ENCODE measurements at regions not wholly inside any gene's neighbourhood (a gene's known extent, or its start where the extent isn't known, plus 50 kb on each side); places are given as distances from the start of the nearest gene placed in this dataset.

DNA sequence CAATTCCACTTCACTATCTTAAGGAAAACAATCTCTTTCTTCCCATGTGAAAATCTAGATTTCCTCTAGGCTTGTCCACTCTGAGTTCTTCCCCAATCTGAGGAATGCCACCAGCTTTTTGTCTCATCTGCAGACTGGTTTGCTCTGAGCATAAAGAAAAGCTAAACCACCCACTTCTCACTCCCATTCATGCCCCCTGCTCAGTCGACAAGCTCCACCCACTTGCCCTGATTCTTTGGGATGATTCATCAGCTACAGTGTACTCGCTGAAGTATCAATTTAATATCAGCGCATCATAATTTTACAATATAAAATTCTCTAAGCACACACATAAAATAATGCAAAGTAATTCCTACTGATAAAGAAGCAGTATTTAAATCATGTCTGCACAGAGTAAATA lies 209.1 kb downstream of the GRIN2B start:
- H3K9me3 Mint-ChIP-seq (ENCODE audit: low read depth): no peaks in the 10 kb centered on the region
- no peak overlapping the region for H3K4me3 Mint-ChIP-seq
- no peak for DNase-seq
- H3K36me3 Mint-ChIP-seq: no peaks in the 10 kb centered on the region
- no peak for ATAC-seq
- H3K27ac Mint-ChIP-seq: no peak overlapping the region
- H3K27me3 Mint-ChIP-seq: no peaks in the 10 kb centered on the region
- CTCF ChIA-PET: no interaction called here
- no peaks in the 10 kb centered on the region for H3K4me1 Mint-ChIP-seq

GRCh38 chr12:13770576-13770975 lies 210.8 kb downstream of the GRIN2B start:
- ATAC-seq (no peak), DNase-seq (no peak)
- H3K27me3 Mint-ChIP-seq: no peaks in the 10 kb centered on the region
- H3K27ac Mint-ChIP-seq: no peak overlapping the region
- no peaks in the 10 kb centered on the region for H3K9me3 Mint-ChIP-seq (ENCODE audit: low read depth)
- H3K36me3 Mint-ChIP-seq: no peaks in the 10 kb centered on the region
- no peaks in the 10 kb centered on the region for H3K4me1 Mint-ChIP-seq
- no peak overlapping the region for H3K4me3 Mint-ChIP-seq
- CTCF ChIA-PET: no interaction called here

GRCh38 chr12:13769966-13770365 lies 211.4 kb downstream of the GRIN2B start:
- CTCF ChIA-PET: interaction anchor here (0.8 to 1.1 kb wide), 2 partner anchors 15 to 514 kb away, joined by 3 read pairs; no protein-coding TSS in a partner anchor
- Mint-ChIP-seq H3K4me1 (no peaks in the 10 kb centered on the region), H3K4me3 (no peak overlapping the region), H3K27ac (no peak overlapping the region), H3K9me3 (ENCODE audit: low read depth) (no peaks in the 10 kb centered on the region), H3K27me3 (no peaks in the 10 kb centered on the region), H3K36me3 (no peaks in the 10 kb centered on the region)
- DNase-seq: no peak
- ATAC-seq: no peak

- no peaks in the 10 kb centered on the region for H3K4me1 Mint-ChIP-seq
- H3K36me3 Mint-ChIP-seq: no peaks in the 10 kb centered on the region
- DNase-seq: no peak
- no peaks in the 10 kb centered on the region for H3K9me3 Mint-ChIP-seq (ENCODE audit: low read depth)
- H3K27me3 Mint-ChIP-seq: no peaks in the 10 kb centered on the region
- CTCF ChIA-PET: interaction anchor here (0.8 to 1.1 kb wide), 2 partner anchors 15 to 513 kb away, joined by 3 read pairs; no protein-coding TSS in a partner anchor
- no peak overlapping the region for H3K27ac Mint-ChIP-seq
- no peak for ATAC-seq
- H3K4me3 Mint-ChIP-seq: no peak overlapping the region
Measured at GRCh38 chr12:13769273-13769672, 212.1 kb downstream of the GRIN2B start.

GRCh38 chr12:13764748-13765147 lies 216.7 kb downstream of the GRIN2B start:
- no peak for DNase-seq
- Mint-ChIP-seq H3K9me3 (ENCODE audit: low read depth) (no peaks in the 10 kb centered on the region), H3K4me3 (no peak overlapping the region), H3K27ac (no peak overlapping the region), H3K27me3 (peaks cover 3% of the 10 kb centered on the region), H3K4me1 (no peaks in the 10 kb centered on the region), H3K36me3 (no peaks in the 10 kb centered on the region)
- no peak for ATAC-seq
- CTCF ChIA-PET: no interaction called here

DNA sequence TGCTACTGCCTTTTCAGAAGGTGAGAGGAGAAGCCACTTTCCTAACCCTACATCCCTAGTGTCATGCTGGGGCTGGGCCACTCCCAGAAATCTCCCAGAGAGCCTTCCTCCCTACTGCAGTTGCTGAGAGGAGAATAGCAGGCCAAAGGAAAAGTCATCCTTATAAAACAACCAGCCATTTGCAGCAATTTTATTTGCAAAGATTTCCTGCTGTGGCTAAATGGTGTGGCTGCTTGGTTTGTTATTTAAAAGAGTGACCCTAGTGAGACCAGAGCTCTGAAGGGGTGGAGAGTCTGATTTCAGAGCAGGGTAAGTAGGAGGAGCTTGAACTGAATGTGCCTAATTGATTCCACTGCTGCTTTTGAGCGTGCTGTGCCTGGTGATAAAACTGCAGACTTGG lies 232.0 kb downstream of the GRIN2B start:
- CTCF ChIA-PET: no interaction called here
- Mint-ChIP-seq H3K36me3 (no peaks in the 10 kb centered on the region), H3K4me3 (no peak overlapping the region), H3K9me3 (ENCODE audit: low read depth) (no peaks in the 10 kb centered on the region), H3K4me1 (no peaks in the 10 kb centered on the region), H3K27ac (no peak overlapping the region), H3K27me3 (peaks cover 16% of the 10 kb centered on the region)
- no peak for DNase-seq
- no peak for ATAC-seq

GRCh38 chr12:13745111-13745860 lies 236.1 kb downstream of the GRIN2B start:
- no peaks in the 10 kb centered on the region for H3K36me3 Mint-ChIP-seq

GRCh38 chr12:13744561-13744960 lies 236.8 kb downstream of the GRIN2B start:
- H3K9me3 Mint-ChIP-seq (ENCODE audit: low read depth): no peaks in the 10 kb centered on the region
- DNase-seq (no peak), ATAC-seq (no peak)
- H3K27ac Mint-ChIP-seq: no peak overlapping the region
- H3K36me3 Mint-ChIP-seq: no peaks in the 10 kb centered on the region
- no peak overlapping the region for H3K4me3 Mint-ChIP-seq
- CTCF ChIA-PET: no interaction called here
- peaks cover 14% of the 10 kb centered on the region for H3K27me3 Mint-ChIP-seq
- H3K4me1 Mint-ChIP-seq: no peaks in the 10 kb centered on the region

More at GRCh38 chr12:13745111-13745860, 236.1 kb downstream of the GRIN2B start:
- ATAC-seq (no peak), DNase-seq (no peak)
- Mint-ChIP-seq H3K4me1 (no peaks in the 10 kb centered on the region), H3K27ac (no peak overlapping the region), H3K27me3 (peaks cover 16% of the 10 kb centered on the region), H3K9me3 (ENCODE audit: low read depth) (no peaks in the 10 kb centered on the region), H3K4me3 (no peak overlapping the region)
- CTCF ChIA-PET: no interaction called here

DNA sequence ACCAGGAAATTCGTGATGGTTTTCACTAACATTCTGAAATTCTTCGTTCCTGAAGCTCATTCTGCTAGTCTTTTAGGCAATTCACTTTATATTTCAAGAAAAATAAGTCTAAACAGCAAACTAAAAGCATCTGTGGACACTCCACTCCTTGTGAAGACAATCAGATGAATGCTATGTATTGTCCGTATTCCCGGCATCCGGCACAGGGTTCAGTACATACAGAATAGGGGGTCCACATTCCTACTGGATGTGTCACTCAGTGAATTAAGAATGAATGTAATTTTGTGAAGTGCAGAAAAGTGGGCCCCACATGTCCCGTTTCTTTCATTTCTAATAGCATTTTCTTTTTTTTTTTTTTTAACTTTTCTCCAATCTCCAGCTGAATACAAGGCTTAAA lies 241.3 kb downstream of the GRIN2B start:
- peaks cover 6% of the 10 kb centered on the region for H3K27me3 Mint-ChIP-seq
- no peaks in the 10 kb centered on the region for H3K4me1 Mint-ChIP-seq
- CTCF ChIA-PET: no interaction called here
- H3K9me3 Mint-ChIP-seq (ENCODE audit: low read depth): no peaks in the 10 kb centered on the region
- no peaks in the 10 kb centered on the region for H3K36me3 Mint-ChIP-seq
- ATAC-seq: no peak
- no peak overlapping the region for H3K27ac Mint-ChIP-seq
- no peak overlapping the region for H3K4me3 Mint-ChIP-seq
- no peak for DNase-seq

DNA sequence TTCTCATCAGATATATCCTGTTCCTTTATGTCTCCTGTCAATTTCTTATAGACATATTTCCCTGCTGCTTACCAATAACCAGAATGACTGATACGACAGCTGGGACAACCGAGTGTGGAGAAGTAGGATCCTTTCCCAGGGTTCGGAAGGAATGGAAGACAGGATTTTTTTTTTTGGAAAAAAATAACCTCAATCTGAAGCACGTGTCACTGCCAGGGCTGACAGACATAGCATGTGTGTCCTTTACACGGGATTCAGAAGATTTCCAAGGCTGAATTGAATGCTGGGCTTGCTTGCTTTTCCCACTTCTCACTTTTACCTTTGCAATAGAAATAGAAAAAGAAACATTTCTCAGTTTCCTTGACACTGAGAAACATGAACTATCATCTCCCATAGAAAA lies 245.7 kb downstream of the GRIN2B start:
- no peaks in the 10 kb centered on the region for H3K27me3 Mint-ChIP-seq
- H3K27ac Mint-ChIP-seq: no peak overlapping the region
- CTCF ChIA-PET: no interaction called here
- DNase-seq (no peak), ATAC-seq (no peak)
- no peak overlapping the region for H3K4me3 Mint-ChIP-seq
- H3K4me1 Mint-ChIP-seq: no peaks in the 10 kb centered on the region
- no peaks in the 10 kb centered on the region for H3K9me3 Mint-ChIP-seq (ENCODE audit: low read depth)
- H3K36me3 Mint-ChIP-seq: no peaks in the 10 kb centered on the region

GRCh38 chr12:13734584-13735152 lies 246.7 kb downstream of the GRIN2B start:
- CTCF ChIA-PET: no interaction called here
- Mint-ChIP-seq H3K9me3 (ENCODE audit: low read depth) (no peaks in the 10 kb centered on the region), H3K27me3 (no peaks in the 10 kb centered on the region), H3K36me3 (no peaks in the 10 kb centered on the region), H3K27ac (no peak overlapping the region), H3K4me1 (no peaks in the 10 kb centered on the region), H3K4me3 (no peak overlapping the region)
- ATAC-seq (no peak), DNase-seq (no peak)

- H3K4me1 Mint-ChIP-seq: no peaks in the 10 kb centered on the region
- no peaks in the 10 kb centered on the region for H3K36me3 Mint-ChIP-seq
- ATAC-seq: no peak
- CTCF ChIA-PET: no interaction called here
- H3K27ac Mint-ChIP-seq: no peak overlapping the region
- no peaks in the 10 kb centered on the region for H3K9me3 Mint-ChIP-seq (ENCODE audit: low read depth)
- H3K27me3 Mint-ChIP-seq: no peaks in the 10 kb centered on the region
- no peak for DNase-seq
- H3K4me3 Mint-ChIP-seq: no peak overlapping the region
Measured at GRCh38 chr12:13727707-13728195, 253.7 kb downstream of the GRIN2B start.

- Mint-ChIP-seq H3K27me3 (no peaks in the 10 kb centered on the region), H3K27ac (no peak overlapping the region), H3K9me3 (ENCODE audit: low read depth) (no peaks in the 10 kb centered on the region), H3K4me3 (no peak overlapping the region), H3K4me1 (no peaks in the 10 kb centered on the region), H3K36me3 (no peaks in the 10 kb centered on the region)
- ATAC-seq (no peak), DNase-seq (no peak)
- CTCF ChIA-PET: no interaction called here
Measured at GRCh38 chr12:13725049-13725448, 256.4 kb downstream of the GRIN2B start.

DNA sequence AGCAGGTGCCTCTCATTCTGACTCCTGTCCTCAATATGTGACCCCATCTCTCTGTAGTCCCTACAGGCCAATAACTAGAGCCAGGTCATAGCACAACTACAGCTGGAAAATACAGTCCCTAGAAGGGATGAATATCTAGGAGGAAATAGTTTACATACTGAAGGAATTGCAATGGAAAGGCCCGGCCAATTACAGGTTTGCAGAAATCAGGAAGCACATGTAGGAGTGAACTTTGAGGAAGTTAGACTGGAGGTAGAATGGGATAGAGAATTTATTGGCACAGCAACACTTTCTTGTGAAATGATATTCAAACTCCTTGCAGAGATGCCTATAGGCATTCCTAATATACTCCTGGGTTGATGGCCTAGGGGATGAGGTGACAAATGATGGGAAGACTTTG lies 257.3 kb downstream of the GRIN2B start:
- no peak overlapping the region for H3K4me3 Mint-ChIP-seq
- CTCF ChIA-PET: no interaction called here
- H3K4me1 Mint-ChIP-seq: no peaks in the 10 kb centered on the region

More for the DNA sequence above, 257.3 kb downstream of the GRIN2B start:
- Mint-ChIP-seq H3K36me3 (no peaks in the 10 kb centered on the region), H3K27me3 (no peaks in the 10 kb centered on the region), H3K9me3 (ENCODE audit: low read depth) (no peaks in the 10 kb centered on the region), H3K27ac (no peak overlapping the region)
- ATAC-seq (no peak), DNase-seq (no peak)
